Thoracic aorta (tissue), 2 donors: ENCODE measurements at regions not wholly inside any gene's neighbourhood (a gene's known extent, or its start where the extent isn't known, plus 50 kb on each side); places are given as distances from the start of the nearest gene placed in this dataset.

ENCODE experiments used
- ATAC-seq: fragments of 150-250 bp; one replicate; pipeline ENCODE4 v1.8.0; 2017; ENCODE audit warnings: low read depth; ENCODE audit not compliant: insufficient number of reproducible peaks, low FRiP score
- DNase-seq: peaks from one replicate; pipeline ENCODE4 v3.0.0-alpha.2; 2020; ENCODE audit warnings: low spot score
- H3K27ac ChIP-seq, 2 donors: fragments of 200-600 bp; sonication (generic); 1 replicate in 1 of 2; 2 replicates in 1 of 2; pipeline ENCODE4 v1.5.1; 2016; ENCODE audit warnings: mild to moderate bottlenecking in 2 of 2, moderate library complexity in 2 of 2
- H3K27me3 ChIP-seq: fragments of 200-600 bp; sonication (generic); replicated peaks from 2 replicates; pipeline ENCODE4 v1.6.0; 2016; ENCODE audit warnings: mild to moderate bottlenecking; ENCODE audit not compliant: insufficient read depth
- H3K36me3 ChIP-seq: fragments of 200-600 bp; sonication (generic); one replicate; pipeline ENCODE4 v1.5.1; 2016
- H3K4me1 ChIP-seq, 2 donors: fragments of 200-600 bp; sonication (generic); 1 replicate in 1 of 2; 2 replicates in 1 of 2; pipeline versions ENCODE4 v1.5.1 to v1.6.0; 2016; ENCODE audit warnings: low read depth in 2 of 2, mild to moderate bottlenecking in 1 of 2; ENCODE audit not compliant: control insufficient read depth in 1 of 2
- H3K4me3 ChIP-seq: fragments of 200-600 bp; sonication (generic); 2 replicates; pipeline ENCODE4 v1.5.1; 2016; ENCODE audit warnings: mild to moderate bottlenecking
- H3K9me3 ChIP-seq: fragments of 200-600 bp; sonication (generic); 2 replicates; pipeline ENCODE4 v1.5.1; 2016
- CTCF ChIP-seq: fragments of 200-600 bp; sonication (generic); IDR thresholded peaks from one replicate; pipeline ENCODE4 v1.5.1; 2019; ENCODE audit warnings: antibody characterized with exemption

GRCh38 chr2:237251986-237252385 is 162.0 kb downstream of the COL6A3 start:
- Histone ChIP-seq H3K27ac (no peak overlapping the region), H3K4me3 (no peak overlapping the region), H3K27me3 (no peaks in the 10 kb centered on the region), H3K4me1 (peaks cover 7 to 11% of the 10 kb centered on the region in 2 donors), H3K9me3 (no peaks in the 10 kb centered on the region), H3K36me3 (no peaks in the 10 kb centered on the region)
- no peak for DNase-seq
- TF ChIP-seq CTCF = no peak
- ATAC-seq = no peak

GRCh38 chr2:237253046-237253702 is 160.8 kb downstream of the COL6A3 start:
- H3K4me3 ChIP-seq = no peak overlapping the region
- H3K9me3 ChIP-seq = no peaks in the 10 kb centered on the region
- H3K4me1 ChIP-seq = peaks cover 13 to 20% of the 10 kb centered on the region in 2 donors
- no peak for ATAC-seq
- H3K27me3 ChIP-seq = no peaks in the 10 kb centered on the region
- no peaks in the 10 kb centered on the region for H3K36me3 ChIP-seq
- no peak for TF ChIP-seq CTCF
- H3K27ac ChIP-seq = no peak overlapping the region
- no peak for DNase-seq

- no peak for ATAC-seq
- H3K4me1 ChIP-seq = peaks cover 13 to 27% of the 10 kb centered on the region in 2 donors
- H3K27ac ChIP-seq = no peak overlapping the region
Measured at GRCh38 chr2:237254369-237254861, 159.5 kb downstream of the COL6A3 start.

GRCh38 chr2:237254911-237255578 is 158.9 kb downstream of the COL6A3 start:
- no peak overlapping the region for H3K4me3 ChIP-seq
- DNase-seq (no peak), ATAC-seq (no peak)
- no peaks in the 10 kb centered on the region for H3K36me3 ChIP-seq
- H3K9me3 ChIP-seq = no peaks in the 10 kb centered on the region
- no peak overlapping the region for H3K27ac ChIP-seq
- no peak for TF ChIP-seq CTCF
- peaks cover 13 to 27% of the 10 kb centered on the region in 2 donors for H3K4me1 ChIP-seq
- no peaks in the 10 kb centered on the region for H3K27me3 ChIP-seq

More at GRCh38 chr2:237254369-237254861, 159.5 kb downstream of the COL6A3 start:
- DNase-seq = no peak
- TF ChIP-seq CTCF = no peak
- H3K36me3 ChIP-seq = no peaks in the 10 kb centered on the region
- H3K4me3 ChIP-seq = no peak overlapping the region
- no peaks in the 10 kb centered on the region for H3K27me3 ChIP-seq
- H3K9me3 ChIP-seq = no peaks in the 10 kb centered on the region

- Histone ChIP-seq H3K27ac (peak overlapping the region; percentile 48 to 85), H3K4me3 (no peak overlapping the region), H3K4me1 (peaks cover 13 to 27% of the 10 kb centered on the region in 2 donors), H3K9me3 (no peaks in the 10 kb centered on the region), H3K36me3 (no peaks in the 10 kb centered on the region), H3K27me3 (no peaks in the 10 kb centered on the region)
- no peak for DNase-seq
- no peak for TF ChIP-seq CTCF
- no peak for ATAC-seq
Measured at GRCh38 chr2:237256887-237257286, 157.1 kb downstream of the COL6A3 start.
